HG02973 (cell line): ENCODE measurements at regions not wholly inside any gene's neighbourhood (a gene's known extent, or its start where the extent isn't known, plus 50 kb on each side); places are given as distances from the start of the nearest gene placed in this dataset.

Source experiments
- ATAC-seq: cut with Tn5 transposase; IDR thresholded peaks from one replicate; pipeline ENCODE4 v1.9.1; 2021; ENCODE audit warnings: moderate library complexity; ENCODE audit not compliant: unreplicated experiment

DNA sequence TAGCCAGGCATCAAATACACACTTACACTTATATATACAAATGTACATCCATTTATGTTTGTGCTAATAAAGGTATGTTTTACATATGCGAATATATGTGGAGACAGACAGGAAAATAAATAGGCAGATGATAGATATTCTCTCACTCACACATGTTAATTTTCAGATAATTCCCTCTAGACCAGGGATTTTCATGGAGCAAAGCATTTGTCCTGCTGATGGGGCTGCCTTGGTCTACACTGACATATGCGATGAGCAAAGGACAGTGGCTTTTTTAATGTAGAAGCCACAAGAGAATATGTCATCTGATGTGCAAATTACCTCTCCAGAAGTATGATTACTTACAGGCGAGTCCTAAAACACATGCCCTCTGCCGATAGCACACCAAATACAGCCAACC lies 224.5 kb downstream of the VEGFC start:
- no peak for ATAC-seq

- ATAC-seq = no peak
These were observed 223.4 kb downstream of the VEGFC start for GRCh38 chr4:176569301-176569700.

GRCh38 chr4:176571206-176571605 lies 221.5 kb downstream of the VEGFC start:
- ATAC-seq = no peak

DNA sequence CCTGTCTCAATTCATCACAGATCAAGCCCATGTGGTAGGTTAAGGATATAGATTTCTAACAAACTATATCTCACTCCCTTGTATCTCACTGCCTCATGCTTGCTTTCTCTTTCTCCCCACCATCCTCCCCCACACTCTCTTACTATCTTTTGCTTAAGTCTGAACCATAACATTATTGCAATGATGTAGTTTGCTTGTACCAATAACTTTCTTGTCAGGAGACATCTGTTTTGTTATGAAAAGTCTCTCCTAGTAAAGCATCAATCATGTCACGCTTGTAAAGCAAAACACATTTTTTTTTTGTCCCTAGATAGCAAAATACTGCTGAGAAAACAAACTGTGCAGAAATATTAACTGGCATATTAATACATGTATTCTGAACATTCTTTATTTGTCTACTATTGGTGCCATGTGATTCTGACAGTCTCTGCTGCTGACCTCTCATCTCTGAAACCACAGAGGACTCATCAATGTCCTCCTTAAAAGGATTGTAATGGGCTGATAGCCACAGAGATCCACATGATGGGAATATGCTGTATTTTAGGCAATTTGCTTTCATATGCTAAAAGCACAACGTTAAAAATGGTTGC lies 217.5 kb downstream of the VEGFC start:
- ATAC-seq = no peak

GRCh38 chr4:176579226-176579625 lies 213.5 kb downstream of the VEGFC start:
- no peak for ATAC-seq

GRCh38 chr4:176583278-176583677 lies 209.4 kb downstream of the VEGFC start:
- no peak for ATAC-seq

GRCh38 chr4:176584031-176584606 lies 208.6 kb downstream of the VEGFC start:
- no peak for ATAC-seq

- ATAC-seq = no peak
These were observed 204.8 kb downstream of the VEGFC start for GRCh38 chr4:176587920-176588319.

GRCh38 chr4:176588436-176588835 lies 204.3 kb downstream of the VEGFC start:
- no peak for ATAC-seq

DNA sequence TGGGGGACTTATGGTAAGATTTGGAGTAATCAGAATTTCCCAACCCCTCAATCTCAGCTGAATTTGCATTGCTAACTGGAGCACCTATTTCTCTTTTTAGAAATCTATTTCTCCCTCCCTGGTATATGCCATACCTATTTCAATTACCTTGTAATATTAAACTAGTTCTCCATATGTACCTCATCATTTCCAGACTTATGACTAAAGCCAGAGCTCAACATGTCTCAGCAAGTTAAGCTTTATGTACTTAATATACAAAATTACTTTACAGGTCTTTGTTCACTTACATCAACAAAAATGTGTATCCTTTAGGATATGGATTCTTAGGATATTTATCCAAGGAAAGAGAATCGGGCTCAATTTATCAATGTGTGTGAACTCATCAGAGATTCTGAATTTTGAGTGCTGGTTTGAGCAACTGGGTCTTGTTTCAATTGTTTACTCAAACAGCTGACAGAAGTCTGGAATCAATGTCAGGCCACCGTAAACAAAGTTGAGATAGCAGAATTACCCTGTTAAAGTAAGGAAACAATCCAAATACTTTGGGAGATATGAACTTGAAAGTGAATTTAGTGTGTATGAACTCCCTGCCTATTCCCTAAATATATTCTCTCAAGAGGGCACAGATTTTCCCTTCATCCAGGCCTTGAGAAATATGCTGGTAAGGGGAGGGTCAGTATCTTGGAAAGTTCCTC lies 199.6 kb downstream of the VEGFC start:
- ATAC-seq = no peak

DNA sequence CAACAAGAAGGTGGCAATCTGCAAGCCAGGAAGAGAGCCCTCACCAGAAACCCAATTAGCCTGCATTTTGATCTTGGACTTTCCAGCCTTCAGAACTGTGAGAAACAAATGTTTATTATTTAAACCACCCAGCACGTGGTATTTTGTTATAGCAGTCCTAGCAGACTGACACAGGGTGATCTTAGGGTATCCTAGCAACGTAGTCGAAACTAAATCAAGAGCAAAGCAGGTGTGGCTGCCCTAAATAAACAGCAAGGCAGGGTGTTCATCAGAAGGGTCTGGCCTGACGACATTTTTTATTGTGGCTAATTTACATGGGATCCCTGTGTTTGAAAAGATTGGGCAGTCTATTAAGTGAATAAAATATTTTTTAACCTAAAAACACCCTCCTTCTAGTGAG lies 198.8 kb downstream of the VEGFC start:
- no peak for ATAC-seq

- no peak for ATAC-seq
These were observed 197.5 kb downstream of the VEGFC start for GRCh38 chr4:176595257-176595656.

GRCh38 chr4:176601124-176601523 lies 191.6 kb downstream of the VEGFC start:
- ATAC-seq = no peak

DNA sequence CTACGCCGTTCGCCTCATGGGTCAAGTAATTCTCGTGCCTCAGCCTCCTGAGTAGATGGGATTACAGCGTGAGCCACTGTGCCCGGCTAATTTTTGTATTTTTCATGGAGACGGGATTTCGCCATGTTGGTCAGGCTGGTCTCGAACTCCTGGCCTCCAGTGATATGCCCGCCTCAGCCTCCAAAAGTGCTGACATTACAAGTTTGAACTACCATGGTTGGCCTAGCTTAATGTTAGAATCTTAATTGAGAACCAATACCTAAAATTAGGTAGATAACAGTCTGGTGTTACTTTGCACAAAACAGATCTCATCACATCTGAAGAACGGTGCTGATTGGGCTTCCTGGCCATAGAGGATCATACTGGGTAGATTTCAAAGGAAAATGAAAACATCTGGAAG lies 184.9 kb downstream of the VEGFC start:
- ATAC-seq = no peak

DNA sequence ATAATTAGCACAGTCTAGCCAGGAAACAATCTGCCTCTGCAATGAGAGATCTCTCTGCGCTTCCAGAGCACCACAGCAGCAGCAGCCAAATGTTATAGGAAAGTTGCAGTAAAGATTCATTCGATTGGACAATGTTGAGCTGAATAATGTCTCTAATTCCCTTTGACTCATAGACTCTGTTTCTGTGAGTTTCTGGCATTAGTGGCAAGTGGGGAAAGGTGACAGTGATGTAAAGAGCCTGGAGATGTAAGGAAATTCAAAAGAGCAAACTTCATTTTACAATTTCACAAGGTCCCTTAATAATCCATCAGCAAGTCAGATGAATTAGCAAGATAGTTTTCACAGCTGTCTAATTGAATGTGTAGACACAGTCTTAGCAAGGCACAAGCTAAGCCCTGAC lies 184.4 kb downstream of the VEGFC start:
- ATAC-seq = no peak

- no peak for ATAC-seq
These were observed 182.1 kb downstream of the VEGFC start for GRCh38 chr4:176610594-176610993.

DNA sequence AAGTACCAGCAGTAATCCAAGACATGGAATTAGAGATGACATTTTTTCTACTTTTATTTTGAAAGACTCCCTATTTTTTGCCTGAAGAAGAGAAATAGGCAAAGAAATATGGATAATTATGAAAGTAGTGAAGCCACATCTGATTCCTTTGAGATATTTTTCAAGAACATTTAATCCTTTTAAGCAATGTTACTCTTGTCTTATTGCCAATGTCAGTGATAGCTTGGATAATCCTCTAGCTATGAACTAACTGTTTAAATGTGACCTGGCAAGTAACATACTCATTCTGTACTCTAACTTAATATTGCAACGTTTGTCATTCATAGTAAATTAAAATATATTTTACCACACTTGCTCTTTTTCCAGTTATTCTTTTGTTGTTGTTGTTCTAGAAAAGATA lies 181.3 kb downstream of the VEGFC start:
- ATAC-seq = no peak

DNA sequence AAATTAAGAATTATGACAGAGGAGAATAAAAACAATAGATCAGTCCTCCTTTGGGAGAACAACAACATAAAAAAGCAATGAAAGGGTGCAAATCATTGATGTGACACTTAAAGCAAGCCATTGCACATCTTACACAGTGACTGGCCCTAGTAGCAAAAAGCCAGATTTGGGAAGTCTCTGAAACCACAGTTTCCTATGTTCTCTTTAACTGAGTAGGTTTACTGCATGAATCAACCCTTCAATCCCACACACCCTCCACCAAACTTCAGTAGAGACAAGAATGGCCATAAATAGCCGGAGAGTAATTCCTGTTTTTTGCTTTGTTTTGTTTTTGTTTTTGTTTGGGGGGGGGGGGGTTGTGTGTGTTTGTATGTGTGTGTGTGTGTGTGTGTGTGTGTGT lies 180.8 kb downstream of the VEGFC start:
- ATAC-seq = no peak

- no peak for ATAC-seq
These were observed 177.9 kb downstream of the VEGFC start for GRCh38 chr4:176614793-176615192.

DNA sequence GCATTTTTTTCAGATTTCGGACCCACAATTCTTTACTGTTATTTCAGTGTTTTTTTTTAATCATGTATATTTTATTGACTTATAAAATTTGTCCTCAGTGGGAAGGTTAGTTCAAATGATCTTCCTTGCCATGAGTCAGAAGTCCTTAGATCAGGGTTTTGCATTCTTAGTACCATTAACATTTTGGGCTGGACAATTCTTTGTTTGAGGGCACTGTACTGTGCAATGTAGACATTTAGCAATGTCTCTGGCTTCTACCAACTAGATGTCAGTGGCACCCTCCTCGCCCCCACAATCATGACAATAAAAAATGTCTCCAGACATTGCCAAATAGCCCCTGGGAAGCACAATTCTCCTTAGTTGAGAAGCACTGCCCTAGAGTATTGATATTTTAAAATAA lies 176.6 kb downstream of the VEGFC start:
- no peak for ATAC-seq

DNA sequence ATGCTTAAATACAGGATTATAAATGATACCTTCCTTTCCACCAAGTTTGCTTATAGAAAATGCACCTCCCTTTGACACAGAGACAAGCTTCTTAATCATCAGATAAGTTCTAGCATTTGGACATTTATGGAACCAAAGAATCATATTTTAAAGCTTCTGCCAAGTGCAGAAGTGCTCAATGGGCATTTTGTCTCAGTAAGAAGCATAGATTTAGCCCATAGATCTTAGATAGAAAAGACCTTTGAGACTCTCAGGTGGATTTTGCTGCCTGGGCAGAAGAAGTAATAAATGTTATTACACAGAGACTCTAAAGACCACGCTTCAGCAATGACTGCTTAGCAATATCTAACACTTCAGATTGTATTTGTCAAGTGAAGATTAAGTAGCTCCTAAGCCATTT lies 174.6 kb downstream of the VEGFC start:
- ATAC-seq = no peak

DNA sequence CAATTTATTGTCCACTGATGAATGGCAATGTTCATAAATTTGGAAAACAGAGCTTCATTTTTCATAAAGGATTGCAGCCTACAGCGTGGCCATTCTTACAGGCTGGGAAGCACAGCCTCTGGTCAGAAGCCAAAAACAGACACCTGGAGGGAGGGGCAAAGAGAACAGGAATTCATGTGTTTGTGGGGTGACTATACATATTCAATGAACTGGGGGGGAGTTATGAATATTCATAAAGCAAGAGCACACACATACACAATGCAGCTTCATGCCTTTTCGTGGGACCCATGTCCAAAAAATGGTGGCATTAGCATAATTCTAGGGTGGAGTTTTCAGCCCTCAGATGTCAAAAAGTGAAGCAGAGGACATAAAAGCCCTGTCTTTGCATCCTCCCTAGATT lies 173.3 kb downstream of the VEGFC start:
- ATAC-seq = no peak
